PC-9 (cell line): ENCODE measurements at regions not wholly inside any gene's neighbourhood (a gene's known extent, or its start where the extent isn't known, plus 50 kb on each side); places are given as distances from the start of the nearest gene placed in this dataset.

Source experiments
- BruUV-seq: library from RNA; stranded (reverse); fragments of 400-500 nt; replicated peaks from 2 replicates; lab custom pipeline; 2021; lab: Mats Ljungman, UMichigan
- CTCF ChIA-PET: fragments of 300-600 bp; sonication (Branson Sonifier 250); formaldehyde crosslinking; loops from one replicate; lab custom pipeline; 2022; ENCODE audit warnings: antibody characterized with exemption; lab: Charles Lee
- POLR2A ChIA-PET: fragments of 300-600 bp; sonication (Branson Sonifier 250); formaldehyde crosslinking; loops from one replicate; lab custom pipeline; 2022; ENCODE audit warnings: antibody characterized with exemption; ENCODE audit not compliant: unreplicated experiment; lab: Charles Lee
- DNase-seq, 2 experiments: peaks; one replicate each; pipeline versions ENCODE4 v3.0.0 to v3.0.0-alpha.2; 2015 to 2022; ENCODE audit warnings: mixed read lengths in 1 of 2
- H2AFZ ChIP-seq: fragments of 200-600 bp; sonication (generic); 2 replicates; pipeline ENCODE4 v1.8.1; 2017; ENCODE audit warnings: antibody characterized with exemption
- H3F3A ChIP-seq: fragments of 200-600 bp; sonication (generic); 2 replicates; pipeline ENCODE4 v1.8.1; 2017; ENCODE audit warnings: antibody characterized with exemption, mild to moderate bottlenecking, low read depth; ENCODE audit not compliant: insufficient read depth
- H3K27ac ChIP-seq: fragments of 200-600 bp; sonication (generic); 2 replicates; pipeline ENCODE4 v1.6.1; 2016; ENCODE audit warnings: mixed run types
- H3K27me3 ChIP-seq: fragments of 200-600 bp; sonication (generic); 2 replicates; pipeline ENCODE4 v1.6.1; 2016; ENCODE audit warnings: low read depth, mixed run types; ENCODE audit not compliant: insufficient read depth
- H3K36me3 ChIP-seq: fragments of 200-600 bp; sonication (generic); 2 replicates; pipeline ENCODE4 v1.6.1; 2016; ENCODE audit warnings: low read depth, mixed run types
- H3K4me1 ChIP-seq: fragments of 200-600 bp; sonication (generic); replicated peaks from 2 replicates; pipeline ENCODE4 v1.6.1; 2016; ENCODE audit warnings: mixed run types; ENCODE audit not compliant: insufficient read depth
- H3K4me2 ChIP-seq: fragments of 200-600 bp; sonication (generic); 2 replicates; pipeline ENCODE4 v1.6.1; 2017; ENCODE audit warnings: mixed run types
- H3K4me3 ChIP-seq: fragments of 200-600 bp; sonication (generic); 2 replicates; pipeline ENCODE4 v1.6.1; 2016; ENCODE audit warnings: mixed run types
- H3K79me2 ChIP-seq: fragments of 200-600 bp; sonication (generic); 2 replicates; pipeline ENCODE4 v1.6.1; 2017; ENCODE audit warnings: low read depth, mixed run types
- H3K9me2 ChIP-seq: fragments of 200-600 bp; sonication (generic); 2 replicates; pipeline ENCODE4 v1.8.1; 2017; ENCODE audit warnings: mild to moderate bottlenecking; ENCODE audit not compliant: insufficient read depth
- H3K9me3 ChIP-seq: fragments of 200-600 bp; sonication (generic); 2 replicates; pipeline ENCODE4 v1.8.1; 2016; ENCODE audit warnings: low read depth; ENCODE audit not compliant: insufficient read depth
- H4K20me1 ChIP-seq: fragments of 200-600 bp; sonication (generic); 2 replicates; pipeline ENCODE4 v1.8.1; 2017; ENCODE audit not compliant: insufficient read depth
- EZH2 ChIP-seq: fragments of 200-600 bp; sonication (generic); IDR thresholded peaks from 2 replicates; pipeline ENCODE4 v1.8.0; 2017; ENCODE audit warnings: antibody characterized with exemption, low read depth
- intact Hi-C: fragments of 100-400 bp; cut with micrococcal nuclease; formaldehyde crosslinking; loops from one replicate; pipeline ENCODE4 v1.10.0; 2022; ENCODE audit not compliant: unreplicated experiment
- TF ChIP-seq, protein P1 (sequence below): fragments of 200-600 bp; sonication (generic); conservative IDR thresholded peaks from 2 replicates; pipeline ENCODE4 v1.6.1; 2017; ENCODE audit warnings: mixed run types, antibody characterized with exemption, mild to moderate bottlenecking, moderate library complexity

DNA sequence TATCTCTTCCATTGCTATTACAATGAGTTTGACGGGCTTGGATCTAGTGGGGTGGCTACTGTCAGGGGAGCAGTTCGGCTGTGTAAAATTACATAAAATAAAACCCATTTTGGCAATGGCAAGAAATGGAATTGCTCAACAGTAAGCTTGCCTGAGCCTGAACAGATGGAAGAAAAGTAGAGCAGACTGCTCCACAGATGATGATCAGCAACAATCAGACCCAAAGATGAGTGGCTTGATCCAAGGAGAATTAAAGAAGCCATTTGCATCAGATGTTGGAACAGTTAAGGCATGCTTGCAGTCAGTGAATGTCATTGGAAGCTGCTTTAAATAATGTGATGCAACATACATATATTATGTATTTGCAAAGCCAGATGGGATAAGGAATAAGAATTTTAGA lies 256.6 kb upstream of the SMIM30 start:
- no peaks in the 10 kb centered on the region for H3K79me2 ChIP-seq
- CTCF ChIA-PET: no interaction called here
- no peak overlapping the region for H3K27ac ChIP-seq
- H3K36me3 ChIP-seq: no peaks in the 10 kb centered on the region
- TF ChIP-seq, protein P1, sequence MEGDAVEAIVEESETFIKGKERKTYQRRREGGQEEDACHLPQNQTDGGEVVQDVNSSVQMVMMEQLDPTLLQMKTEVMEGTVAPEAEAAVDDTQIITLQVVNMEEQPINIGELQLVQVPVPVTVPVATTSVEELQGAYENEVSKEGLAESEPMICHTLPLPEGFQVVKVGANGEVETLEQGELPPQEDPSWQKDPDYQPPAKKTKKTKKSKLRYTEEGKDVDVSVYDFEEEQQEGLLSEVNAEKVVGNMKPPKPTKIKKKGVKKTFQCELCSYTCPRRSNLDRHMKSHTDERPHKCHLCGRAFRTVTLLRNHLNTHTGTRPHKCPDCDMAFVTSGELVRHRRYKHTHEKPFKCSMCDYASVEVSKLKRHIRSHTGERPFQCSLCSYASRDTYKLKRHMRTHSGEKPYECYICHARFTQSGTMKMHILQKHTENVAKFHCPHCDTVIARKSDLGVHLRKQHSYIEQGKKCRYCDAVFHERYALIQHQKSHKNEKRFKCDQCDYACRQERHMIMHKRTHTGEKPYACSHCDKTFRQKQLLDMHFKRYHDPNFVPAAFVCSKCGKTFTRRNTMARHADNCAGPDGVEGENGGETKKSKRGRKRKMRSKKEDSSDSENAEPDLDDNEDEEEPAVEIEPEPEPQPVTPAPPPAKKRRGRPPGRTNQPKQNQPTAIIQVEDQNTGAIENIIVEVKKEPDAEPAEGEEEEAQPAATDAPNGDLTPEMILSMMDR: no peak
- TF ChIP-seq EZH2: no peak
- no TSS peak for BruUV-seq
- H3K4me3 ChIP-seq: no peak overlapping the region
- no peaks in the 10 kb centered on the region for H3K27me3 ChIP-seq
- POLR2A ChIA-PET: no interaction called here
- H3K9me3 ChIP-seq: no peaks in the 10 kb centered on the region
- H2AFZ ChIP-seq: no peak overlapping the region
- no peak for DNase-seq
- H3K4me1 ChIP-seq: no peaks in the 10 kb centered on the region
- H3F3A ChIP-seq: no peaks in the 10 kb centered on the region
- intact Hi-C loops: no loop called here
- H3K4me2 ChIP-seq: no peak overlapping the region
- H4K20me1 ChIP-seq: no peaks in the 10 kb centered on the region
- H3K9me2 ChIP-seq: no peaks in the 10 kb centered on the region

- POLR2A ChIA-PET: no interaction called here
- H3K4me3 ChIP-seq: no peak overlapping the region
Measured at GRCh38 chr7:113373863-113374262, 255.5 kb upstream of the SMIM30 start.

DNA sequence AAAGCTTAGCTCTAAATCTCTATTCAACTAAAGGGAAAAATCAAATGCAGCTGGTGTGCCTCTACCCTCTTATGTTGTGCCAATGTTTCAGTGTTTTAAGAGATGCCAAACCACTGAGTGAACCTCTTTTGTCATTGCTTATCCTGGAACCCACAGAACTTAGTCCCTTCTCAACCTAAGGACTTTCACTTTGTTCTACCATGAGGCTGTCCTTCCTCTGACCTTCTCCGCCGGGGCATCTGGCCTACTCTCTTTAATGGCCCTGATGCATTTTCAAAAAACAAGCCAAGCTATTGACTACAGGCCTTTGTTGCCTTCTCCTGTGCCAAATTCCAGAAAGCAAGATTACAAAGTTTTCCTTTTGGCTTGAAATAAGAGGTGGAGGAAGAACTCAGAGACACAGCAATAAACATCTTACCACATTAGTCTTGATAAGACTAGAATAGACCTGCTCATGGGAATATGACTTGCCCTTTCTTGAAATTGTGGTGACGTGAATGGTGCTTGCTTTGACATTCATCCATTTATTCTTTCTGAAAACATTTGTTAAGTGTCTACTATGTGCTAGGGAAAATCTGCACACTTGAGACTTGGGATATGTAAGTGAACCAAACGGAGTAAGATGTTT lies 253.2 kb upstream of the SMIM30 start:
- BruUV-seq: no TSS peak
- no peaks in the 10 kb centered on the region for H3K9me3 ChIP-seq
- H3K79me2 ChIP-seq: no peaks in the 10 kb centered on the region
- H3K36me3 ChIP-seq: no peaks in the 10 kb centered on the region
- no peak for TF ChIP-seq EZH2
- TF ChIP-seq, protein P1: no peak
- H3K4me1 ChIP-seq: no peaks in the 10 kb centered on the region
- POLR2A ChIA-PET: no interaction called here
- no peak overlapping the region for H3K4me2 ChIP-seq
- no peaks in the 10 kb centered on the region for H3F3A ChIP-seq
- no peaks in the 10 kb centered on the region for H3K9me2 ChIP-seq
- no peaks in the 10 kb centered on the region for H3K27me3 ChIP-seq
- intact Hi-C loops: no loop called here
- H4K20me1 ChIP-seq: no peaks in the 10 kb centered on the region
- DNase-seq: no peak
- CTCF ChIA-PET: no interaction called here
- no peak overlapping the region for H2AFZ ChIP-seq
- H3K4me3 ChIP-seq: no peak overlapping the region
- no peak overlapping the region for H3K27ac ChIP-seq

More at GRCh38 chr7:113373863-113374262, 255.5 kb upstream of the SMIM30 start:
- Histone ChIP-seq H2AFZ (no peak overlapping the region), H3K4me1 (no peaks in the 10 kb centered on the region), H3K79me2 (no peaks in the 10 kb centered on the region), H3K27me3 (no peaks in the 10 kb centered on the region), H3K4me2 (no peak overlapping the region), H4K20me1 (no peaks in the 10 kb centered on the region), H3K9me3 (no peaks in the 10 kb centered on the region), H3K9me2 (no peaks in the 10 kb centered on the region), H3F3A (no peaks in the 10 kb centered on the region), H3K36me3 (no peaks in the 10 kb centered on the region), H3K27ac (no peak overlapping the region)
- intact Hi-C loops: no loop called here
- no TSS peak for BruUV-seq
- TF ChIP-seq EZH2: no peak
- CTCF ChIA-PET: no interaction called here
- no peak for DNase-seq

- Histone ChIP-seq H3K27me3 (no peaks in the 10 kb centered on the region), H3K4me2 (no peak overlapping the region), H3K4me1 (no peaks in the 10 kb centered on the region), H3K9me3 (no peaks in the 10 kb centered on the region), H3K36me3 (no peaks in the 10 kb centered on the region), H3F3A (no peaks in the 10 kb centered on the region), H3K9me2 (no peaks in the 10 kb centered on the region), H4K20me1 (no peaks in the 10 kb centered on the region), H2AFZ (no peak overlapping the region), H3K4me3 (no peak overlapping the region), H3K27ac (no peak overlapping the region), H3K79me2 (no peaks in the 10 kb centered on the region)
- DNase-seq: no peak
- TF ChIP-seq EZH2: no peak
- TF ChIP-seq, protein P1: no peak
- BruUV-seq: no TSS peak
- CTCF ChIA-PET: no interaction called here
- intact Hi-C loops: no loop called here
- POLR2A ChIA-PET: no interaction called here
Measured at GRCh38 chr7:113370910-113371309, 252.6 kb upstream of the SMIM30 start.
